ENCODE measurements at regions not wholly inside any gene's neighbourhood (a gene's known extent, or its start where the extent isn't known, plus 50 kb on each side); places are given as distances from the start of the nearest gene placed in this dataset.
A peak's percentile ranks its signal among the peaks of the same experiment; 100 is the strongest.

DNA sequence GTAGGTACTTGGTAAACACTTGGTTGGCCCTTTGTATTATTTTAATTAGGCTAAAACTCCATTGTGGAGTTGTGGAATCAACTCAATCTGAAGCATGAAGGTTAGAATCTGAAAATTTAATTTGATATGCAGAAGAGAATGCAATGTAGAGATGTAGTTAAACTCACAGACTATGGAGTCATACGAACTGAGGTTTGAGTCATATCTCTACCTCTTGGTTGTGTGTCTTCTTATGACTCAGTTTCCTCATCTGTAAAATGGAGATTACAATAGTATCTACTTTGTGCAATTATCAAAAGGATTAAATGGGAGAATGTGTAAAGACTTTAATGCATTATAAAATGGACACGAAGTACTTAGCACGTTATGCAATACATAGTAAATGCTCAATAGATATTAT is 146.0 kb upstream of the IFNG-AS1 start:
- no peaks in the 10 kb centered on the region for H3K4me1 Mint-ChIP-seq
- CTCF ChIA-PET, result no interaction called here
- H3K4me3 Mint-ChIP-seq, result no peak overlapping the region
- POLR2A ChIA-PET, result no interaction called here
- H3K27ac Mint-ChIP-seq, result no peak overlapping the region
- peaks cover 3% of the 10 kb centered on the region for H3K27me3 Mint-ChIP-seq
- no peaks in the 10 kb centered on the region for H3K36me3 Mint-ChIP-seq (ENCODE audit: low read depth)
- no peak for DNase-seq
- peaks cover 11% of the 10 kb centered on the region for H3K9me3 Mint-ChIP-seq

DNA sequence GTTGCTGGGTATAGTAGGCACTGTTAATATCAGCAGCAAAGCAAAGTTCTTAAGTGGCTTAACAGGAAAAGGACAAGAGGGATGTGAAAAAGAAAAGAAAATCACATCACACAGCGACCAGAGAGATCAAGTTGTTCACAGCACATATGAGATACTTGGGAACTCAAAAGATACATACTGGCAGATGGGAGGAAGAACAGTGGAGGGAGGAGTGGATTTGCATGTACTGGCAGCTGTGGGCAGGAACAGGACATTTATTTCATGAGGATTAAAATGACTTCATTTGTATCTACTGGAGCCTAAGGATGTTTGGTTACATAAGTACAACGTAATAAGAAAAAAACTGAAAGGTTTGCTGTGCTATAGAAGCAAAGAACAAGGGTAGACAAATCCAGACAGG is 136.5 kb upstream of the IFNG-AS1 start:
- ChIA-PET POLR2A (no interaction called here), CTCF (no interaction called here)
- Mint-ChIP-seq H3K4me3 (no peak overlapping the region), H3K27me3 (no peaks in the 10 kb centered on the region), H3K4me1 (no peaks in the 10 kb centered on the region), H3K9me3 (peaks cover 2% of the 10 kb centered on the region), H3K36me3 (ENCODE audit: low read depth) (no peaks in the 10 kb centered on the region), H3K27ac (no peak overlapping the region)
- DNase-seq, result no peak

DNA sequence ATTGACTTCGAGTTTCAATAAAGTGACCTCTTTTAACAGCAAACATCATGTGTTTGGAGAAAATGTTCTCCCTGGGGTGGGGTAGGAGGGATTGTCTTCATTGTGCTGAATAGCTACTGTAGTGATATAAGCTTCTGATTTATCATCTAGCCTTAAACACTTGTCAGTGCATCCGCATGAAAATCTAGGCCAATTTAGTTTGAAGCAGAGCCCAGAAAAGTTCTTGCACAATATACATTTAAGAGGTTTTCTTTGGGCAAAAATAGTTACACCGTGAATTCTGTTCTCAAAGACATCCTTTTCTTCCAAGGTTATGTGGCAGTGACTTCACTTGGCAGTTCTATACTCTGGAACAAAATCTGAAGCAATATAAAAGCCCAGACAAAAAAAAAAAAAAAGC is 136.0 kb upstream of the IFNG-AS1 start:
- DNase-seq, result no peak
- Mint-ChIP-seq H3K36me3 (ENCODE audit: low read depth) (no peaks in the 10 kb centered on the region), H3K9me3 (peaks cover 2% of the 10 kb centered on the region), H3K27me3 (no peaks in the 10 kb centered on the region), H3K27ac (no peak overlapping the region), H3K4me1 (no peaks in the 10 kb centered on the region), H3K4me3 (no peak overlapping the region)
- CTCF ChIA-PET, result no interaction called here
- POLR2A ChIA-PET, result no interaction called here

DNA sequence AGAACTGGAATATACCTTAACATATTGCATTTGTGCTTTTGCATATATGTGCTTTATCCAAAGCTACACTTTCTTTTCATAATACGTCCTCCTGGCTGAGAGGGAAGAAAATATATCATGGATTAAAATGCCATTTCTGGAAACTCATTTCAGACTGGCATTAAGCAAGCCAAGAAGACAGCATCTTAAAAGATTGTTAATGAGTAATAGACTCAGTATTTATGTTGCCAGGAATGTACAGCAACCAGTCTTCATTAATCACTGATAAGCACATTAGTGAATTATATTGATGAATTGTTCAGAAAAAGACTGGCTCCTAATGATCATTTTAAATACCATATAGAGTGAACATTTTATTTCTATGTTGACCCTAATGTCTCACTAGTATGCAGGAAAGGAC is 134.9 kb upstream of the IFNG-AS1 start:
- Mint-ChIP-seq H3K4me3 (no peak overlapping the region), H3K4me1 (no peaks in the 10 kb centered on the region), H3K36me3 (ENCODE audit: low read depth) (no peaks in the 10 kb centered on the region), H3K9me3 (peaks cover 2% of the 10 kb centered on the region), H3K27me3 (no peaks in the 10 kb centered on the region), H3K27ac (no peak overlapping the region)
- DNase-seq, result no peak
- POLR2A ChIA-PET, result no interaction called here
- CTCF ChIA-PET, result no interaction called here

DNA sequence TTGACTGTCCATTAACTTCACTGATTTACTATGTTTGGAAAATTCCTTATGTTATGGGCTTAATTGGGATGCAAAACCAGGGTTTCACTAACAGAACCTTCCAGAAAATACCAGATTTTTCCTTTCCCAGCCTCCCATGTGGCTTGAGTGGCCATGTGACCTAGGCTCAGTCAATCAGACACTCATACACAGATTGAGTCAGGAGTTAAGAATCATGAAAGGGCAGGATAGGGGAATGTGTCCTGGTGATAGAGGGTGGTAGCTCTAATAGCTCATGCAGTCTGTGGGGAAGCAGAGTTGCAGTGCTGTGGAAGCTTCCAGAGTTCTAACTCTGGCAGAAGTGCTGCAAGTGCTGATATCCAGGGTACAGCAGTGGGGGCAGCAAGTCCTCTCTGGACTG is 134.1 kb upstream of the IFNG-AS1 start:
- Mint-ChIP-seq H3K27me3 (no peaks in the 10 kb centered on the region), H3K36me3 (ENCODE audit: low read depth) (no peaks in the 10 kb centered on the region), H3K27ac (no peak overlapping the region), H3K4me1 (no peaks in the 10 kb centered on the region), H3K9me3 (peaks cover 2% of the 10 kb centered on the region), H3K4me3 (no peak overlapping the region)
- ChIA-PET POLR2A (no interaction called here), CTCF (no interaction called here)
- DNase-seq, result no peak

DNA sequence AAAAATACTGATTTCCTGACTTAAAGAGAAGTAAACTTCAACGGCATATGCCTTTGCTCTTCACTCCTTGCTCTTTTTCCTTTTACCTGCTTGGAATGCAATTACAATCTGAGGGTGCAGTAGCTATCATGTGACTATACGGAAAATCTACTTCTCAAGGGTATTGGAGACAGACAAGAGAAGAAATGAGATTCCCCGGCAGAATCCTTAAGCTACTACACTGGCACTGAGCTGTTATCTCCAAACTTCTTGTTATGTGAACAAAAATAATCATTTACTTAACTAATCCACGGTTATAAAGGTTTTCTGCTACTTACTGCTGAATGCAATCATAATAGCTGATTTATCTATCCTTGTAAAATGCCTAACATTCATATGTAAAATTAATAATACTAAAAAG is 118.0 kb upstream of the IFNG-AS1 start:
- Mint-ChIP-seq H3K9me3 (peaks cover 7% of the 10 kb centered on the region), H3K4me3 (no peak overlapping the region), H3K27me3 (no peaks in the 10 kb centered on the region), H3K27ac (no peak overlapping the region), H3K36me3 (ENCODE audit: low read depth) (no peaks in the 10 kb centered on the region), H3K4me1 (no peaks in the 10 kb centered on the region)
- ChIA-PET POLR2A (no interaction called here), CTCF (no interaction called here)
- DNase-seq, result no peak

DNA sequence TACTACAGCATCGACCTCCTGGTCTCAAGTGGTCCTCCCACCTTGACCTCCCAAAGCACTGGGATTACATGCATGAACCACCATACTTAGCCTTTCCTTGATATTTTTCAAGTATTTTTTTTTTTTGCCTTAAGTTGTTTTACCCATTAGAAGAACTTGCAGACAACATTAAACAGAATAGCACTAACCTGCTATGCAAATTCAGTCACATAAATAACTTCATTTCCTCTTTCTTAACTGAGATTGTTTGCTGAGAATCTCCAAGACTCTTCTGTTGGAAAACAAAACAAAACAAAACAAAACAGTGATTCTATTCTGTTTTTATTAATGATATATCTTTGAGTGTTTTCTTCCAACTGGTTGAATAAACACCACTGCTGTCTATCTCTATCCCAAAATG is 115.9 kb upstream of the IFNG-AS1 start:
- POLR2A ChIA-PET, result no interaction called here
- no peaks in the 10 kb centered on the region for H3K4me1 Mint-ChIP-seq
- no peak for DNase-seq
- H3K4me3 Mint-ChIP-seq, result no peak overlapping the region
- peaks cover 7% of the 10 kb centered on the region for H3K9me3 Mint-ChIP-seq
- H3K27me3 Mint-ChIP-seq, result no peaks in the 10 kb centered on the region
- peak overlapping the region; percentile 36 for H3K27ac Mint-ChIP-seq
- CTCF ChIA-PET, result no interaction called here
- no peaks in the 10 kb centered on the region for H3K36me3 Mint-ChIP-seq (ENCODE audit: low read depth)

DNA sequence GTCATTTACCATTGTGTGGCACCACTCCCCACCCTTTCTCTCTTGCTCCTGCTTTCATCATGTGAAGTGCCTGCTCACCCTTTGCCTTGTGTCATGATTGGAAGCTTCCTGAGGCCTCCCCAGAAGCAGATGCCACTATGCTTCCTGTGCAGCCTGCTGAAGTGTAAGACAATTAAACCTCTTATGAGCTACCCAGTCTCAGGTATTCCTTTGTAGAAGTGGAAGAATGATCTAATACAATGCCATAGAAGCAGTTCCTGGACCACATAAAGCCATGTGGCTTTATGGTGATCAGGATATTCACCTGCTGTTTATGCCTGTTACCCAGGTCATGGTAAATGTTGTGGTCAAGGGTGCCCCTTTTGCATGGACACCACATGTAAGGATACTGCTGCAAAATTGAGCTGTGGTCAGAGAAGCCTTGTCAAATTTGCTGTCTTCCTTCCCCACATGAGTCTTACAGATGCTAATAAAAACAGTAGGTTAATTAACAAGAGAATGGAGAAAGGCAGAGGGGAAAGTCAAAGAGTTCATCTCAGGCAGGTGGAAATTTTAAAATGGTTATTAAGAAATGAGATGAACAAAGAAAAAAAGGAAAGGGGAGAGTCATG is 112.8 kb upstream of the IFNG-AS1 start:
- Mint-ChIP-seq H3K36me3 (ENCODE audit: low read depth) (no peaks in the 10 kb centered on the region), H3K9me3 (peaks cover 5% of the 10 kb centered on the region), H3K27me3 (no peaks in the 10 kb centered on the region), H3K4me1 (no peaks in the 10 kb centered on the region), H3K4me3 (no peak overlapping the region), H3K27ac (no peak overlapping the region)
- ChIA-PET POLR2A (no interaction called here), CTCF (no interaction called here)
- no peak for DNase-seq

DNA sequence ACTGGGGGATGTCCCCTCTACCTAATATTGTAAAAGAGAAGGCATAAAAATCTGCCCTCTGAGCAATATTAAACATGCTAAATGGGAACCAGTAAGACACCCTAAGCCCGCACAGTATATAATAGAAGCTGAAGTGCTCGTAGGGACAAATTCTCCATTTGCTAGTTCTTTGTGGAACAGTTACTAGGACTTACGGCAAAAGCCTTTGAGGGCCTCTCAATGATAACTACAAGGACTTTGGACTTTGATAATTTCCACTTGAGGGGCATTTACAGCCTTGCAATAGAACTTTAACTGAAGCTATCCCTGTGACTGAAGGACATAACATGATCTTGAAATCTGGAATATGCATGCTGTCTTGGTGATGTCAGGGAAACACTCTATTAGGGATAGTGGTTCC is 111.5 kb upstream of the IFNG-AS1 start:
- H3K27ac Mint-ChIP-seq, result no peak overlapping the region
- no peaks in the 10 kb centered on the region for H3K27me3 Mint-ChIP-seq
- POLR2A ChIA-PET, result no interaction called here
- no peak overlapping the region for H3K4me3 Mint-ChIP-seq
- peaks cover 5% of the 10 kb centered on the region for H3K9me3 Mint-ChIP-seq
- CTCF ChIA-PET, result no interaction called here
- H3K36me3 Mint-ChIP-seq (ENCODE audit: low read depth), result no peaks in the 10 kb centered on the region
- H3K4me1 Mint-ChIP-seq, result no peaks in the 10 kb centered on the region
- DNase-seq, result no peak

DNA sequence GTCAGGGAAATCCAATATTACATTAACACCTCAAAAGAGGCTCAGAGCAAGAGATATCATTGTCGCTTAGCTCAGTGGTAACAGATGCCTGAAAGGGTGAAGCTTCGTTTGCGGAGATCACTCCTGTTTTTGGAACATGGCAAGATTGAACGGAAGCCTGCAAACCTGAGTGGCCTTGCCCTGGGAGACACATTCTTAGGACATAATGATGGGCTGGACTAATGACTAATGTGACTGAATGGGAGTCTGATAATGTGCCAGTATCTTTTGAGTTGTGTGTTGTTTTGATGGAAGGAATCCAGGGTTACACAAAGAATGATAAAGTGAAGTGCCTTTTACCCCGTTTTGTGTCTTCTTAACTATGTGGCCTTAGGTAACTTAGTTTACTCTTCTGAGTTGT is 109.3 kb upstream of the IFNG-AS1 start:
- Mint-ChIP-seq H3K27ac (no peak overlapping the region), H3K4me1 (no peaks in the 10 kb centered on the region), H3K36me3 (ENCODE audit: low read depth) (no peaks in the 10 kb centered on the region), H3K27me3 (no peaks in the 10 kb centered on the region), H3K9me3 (peaks cover 2% of the 10 kb centered on the region), H3K4me3 (no peak overlapping the region)
- no peak for DNase-seq
- ChIA-PET POLR2A (no interaction called here), CTCF (no interaction called here)

DNA sequence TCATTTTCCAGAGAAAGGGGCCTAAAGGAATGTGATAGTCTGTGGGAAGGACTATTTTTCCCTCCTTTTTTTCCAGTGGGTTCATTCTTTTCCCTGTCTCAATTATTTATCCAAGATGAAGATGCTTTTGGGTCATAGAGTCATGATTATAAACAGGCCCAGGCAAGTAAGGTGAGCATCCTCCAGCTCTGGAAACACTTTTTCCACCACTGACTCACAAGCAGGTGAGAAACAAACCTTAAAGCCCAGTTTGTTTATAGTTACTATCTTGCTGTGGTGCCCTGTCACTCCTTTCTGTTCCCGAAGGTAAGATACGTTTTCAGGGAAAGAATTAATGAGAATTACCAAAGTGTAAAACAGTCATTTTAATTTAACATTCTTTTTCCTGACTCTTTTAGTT is 107.7 kb upstream of the IFNG-AS1 start:
- DNase-seq, result no peak
- ChIA-PET CTCF (interaction anchor here (0.6 kb wide), 1 partner anchor 121 kb away, joined by 3 read pairs; no protein-coding TSS in a partner anchor), POLR2A (no interaction called here)
- no peak overlapping the region for H3K4me3 Mint-ChIP-seq
- H3K27ac Mint-ChIP-seq, result no peak overlapping the region
- H3K9me3 Mint-ChIP-seq, result peaks cover 1% of the 10 kb centered on the region
- H3K27me3 Mint-ChIP-seq, result no peaks in the 10 kb centered on the region
- H3K4me1 Mint-ChIP-seq, result no peaks in the 10 kb centered on the region
- H3K36me3 Mint-ChIP-seq (ENCODE audit: low read depth), result no peaks in the 10 kb centered on the region

DNA sequence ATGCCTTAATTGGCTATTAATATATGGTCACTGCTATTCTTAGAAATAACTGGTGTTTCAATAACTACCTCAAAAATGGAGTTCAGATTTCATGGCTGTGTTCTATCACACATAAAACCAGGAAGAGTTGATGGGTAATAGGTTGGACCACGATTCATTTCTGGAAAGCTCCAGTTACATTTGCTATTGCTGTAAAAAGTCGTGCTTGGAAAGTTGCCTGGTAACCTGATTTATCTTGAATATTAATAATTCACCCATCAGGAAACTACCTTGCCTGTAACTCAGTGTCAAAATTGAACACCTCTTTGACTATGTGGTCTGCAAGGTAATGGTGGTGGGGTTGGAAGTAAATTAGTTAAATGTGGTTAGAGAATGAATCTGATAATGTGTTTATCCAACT is 104.7 kb upstream of the IFNG-AS1 start:
- Mint-ChIP-seq H3K27ac (no peak overlapping the region), H3K9me3 (no peaks in the 10 kb centered on the region), H3K36me3 (ENCODE audit: low read depth) (no peaks in the 10 kb centered on the region), H3K27me3 (no peaks in the 10 kb centered on the region), H3K4me3 (no peak overlapping the region), H3K4me1 (no peaks in the 10 kb centered on the region)
- POLR2A ChIA-PET, result no interaction called here
- no peak for DNase-seq
- CTCF ChIA-PET, result no interaction called here

DNA sequence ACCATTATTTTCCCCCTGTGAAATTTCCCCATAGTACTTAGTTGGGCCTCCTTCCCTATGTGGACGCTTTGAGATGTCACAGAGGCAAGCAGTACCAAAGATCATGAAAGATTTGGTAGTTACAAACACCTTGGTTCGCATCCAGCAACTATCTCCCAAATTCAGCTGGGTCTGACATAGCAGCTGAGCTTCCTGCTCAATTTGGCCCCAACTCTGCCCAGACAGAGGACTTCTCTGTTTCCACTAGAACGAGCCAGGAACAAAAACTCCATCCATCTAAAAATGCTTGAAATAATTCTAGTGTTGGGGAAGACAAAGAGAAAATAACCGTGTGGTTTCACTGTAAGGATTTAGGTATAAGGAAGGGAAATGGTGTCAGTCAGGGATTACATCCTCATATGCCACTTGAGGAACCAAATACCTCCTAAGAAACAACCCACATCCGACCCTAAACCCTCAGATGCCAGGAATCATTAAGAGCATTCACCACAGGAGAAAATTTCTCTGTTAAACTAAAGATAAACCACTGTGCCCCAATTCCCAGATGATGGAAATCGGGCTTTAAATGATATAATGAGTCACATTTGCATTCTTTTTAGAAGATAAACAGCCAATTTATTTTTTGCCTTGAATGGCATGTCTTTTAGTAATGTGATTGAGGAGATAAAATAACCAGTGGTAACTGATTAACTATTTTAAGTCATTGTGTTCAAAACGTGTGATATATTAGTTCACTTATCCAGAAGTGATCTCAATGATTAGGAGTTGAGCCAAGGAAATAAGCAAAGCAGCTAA is 103.7 kb upstream of the IFNG-AS1 start:
- Mint-ChIP-seq H3K27ac (no peak overlapping the region), H3K4me1 (no peaks in the 10 kb centered on the region), H3K36me3 (ENCODE audit: low read depth) (no peaks in the 10 kb centered on the region), H3K4me3 (no peak overlapping the region), H3K27me3 (no peaks in the 10 kb centered on the region), H3K9me3 (no peaks in the 10 kb centered on the region)
- POLR2A ChIA-PET, result no interaction called here
- DNase-seq, result no peak
- CTCF ChIA-PET, result no interaction called here

DNA sequence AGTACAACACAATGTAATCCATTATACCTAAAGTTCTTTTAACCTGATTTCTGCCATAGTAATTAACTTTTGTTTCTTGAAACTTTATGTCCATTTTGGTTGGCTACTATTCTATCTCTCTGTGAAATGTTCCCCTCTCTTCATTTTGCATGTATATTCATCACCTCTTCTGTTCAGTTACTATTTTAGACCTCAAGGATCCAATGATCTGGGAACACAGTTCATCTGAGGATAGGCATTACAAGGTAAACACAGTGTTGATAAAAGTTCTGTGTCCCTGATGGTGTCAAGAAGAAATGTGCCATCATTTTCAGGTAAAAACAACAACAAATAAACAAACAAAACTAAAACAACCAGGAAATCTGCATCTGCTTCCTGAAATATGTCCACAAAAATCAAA is 102.2 kb upstream of the IFNG-AS1 start:
- Mint-ChIP-seq H3K36me3 (ENCODE audit: low read depth) (no peaks in the 10 kb centered on the region), H3K4me3 (no peak overlapping the region), H3K4me1 (no peaks in the 10 kb centered on the region), H3K9me3 (no peaks in the 10 kb centered on the region), H3K27ac (no peak overlapping the region), H3K27me3 (no peaks in the 10 kb centered on the region)
- no peak for DNase-seq
- POLR2A ChIA-PET, result no interaction called here
- CTCF ChIA-PET, result no interaction called here
